K562 (cell line): ENCODE measurements at regions not wholly inside any gene's neighbourhood (a gene's known extent, or its start where the extent isn't known, plus 50 kb on each side); places are given as distances from the start of the nearest gene placed in this dataset.
A peak's percentile ranks its signal among the peaks of the same experiment; 100 is the strongest.

Experiments used
- BCOR ChIP-seq: fragments of 450-650 bp; IDR thresholded peaks from 2 replicates; pipeline ENCODE4 v1.6.1; 2016
- CCNT2 ChIP-seq: IDR thresholded peaks from 2 replicates; pipeline ENCODE4 v1.6.1; 2011; ENCODE audit warnings: borderline replicate concordance, low read depth, mild to moderate bottlenecking, moderate library complexity, mixed read lengths, low read length; ENCODE audit not compliant: insufficient read length; ENCODE audit errors: extremely low read depth
- CHD4 ChIP-seq: fragments of 200-600 bp; sonication (generic); IDR thresholded peaks from 3 replicates; pipeline ENCODE4 v1.6.1; 2012; ENCODE audit warnings: low read depth, mild to moderate bottlenecking, mixed read lengths, low read length, inconsistent platforms; ENCODE audit not compliant: insufficient read depth, insufficient replicate concordance, poor library complexity, severe bottlenecking
- CSDE1 ChIP-seq, 2 experiments: fragments of 450-650 bp; IDR thresholded peaks; 2 replicates each; pipeline ENCODE4 v1.6.1; 2016; ENCODE audit warnings: mild to moderate bottlenecking in 1 of 2
- CXXC5 ChIP-seq: fragments of 250-450 bp; sonication (Bioruptor Pico); IDR thresholded peaks from 2 replicates; pipeline ENCODE4 v1.8.0; 2022; ENCODE audit warnings: inconsistent platforms, mild to moderate bottlenecking, moderate library complexity
- E2F6 ChIP-seq, 2 experiments: IDR thresholded peaks; 2 replicates each; pipeline ENCODE4 v1.6.1; 2011; ENCODE audit warnings: borderline replicate concordance in 1 of 2, control low read depth in 1 of 2, low read depth in 1 of 2, low read length in 1 of 2, mild to moderate bottlenecking in 1 of 2, mixed read lengths in 1 of 2, moderate library complexity in 1 of 2; ENCODE audit not compliant: insufficient read depth in 1 of 2, insufficient read length in 1 of 2, poor library complexity in 1 of 2, severe bottlenecking in 1 of 2; ENCODE audit errors: extremely low read depth in 1 of 2
- ELF4 ChIP-seq: fragments of 450-650 bp; formaldehyde crosslinking; IDR thresholded peaks from 2 replicates; pipeline ENCODE4 v1.4.0; 2022; ENCODE audit warnings: missing genetic modification characterization
- FOXJ2 ChIP-seq: fragments of 200-800 bp; sonication (Bioruptor generic); IDR thresholded peaks from 2 replicates; pipeline ENCODE4 v1.6.1; 2016; ENCODE audit warnings: missing genetic modification characterization, missing compliant biosample characterization
- FOXK2 ChIP-seq, 2 experiments: fragments of 450-650 bp; IDR thresholded peaks in 1 of 2; conservative IDR thresholded peaks in 1 of 2; 2 replicates each; pipeline ENCODE4 v1.6.1; 2016; ENCODE audit warnings: low read depth in 2 of 2, mild to moderate bottlenecking in 1 of 2
- KLF16 ChIP-seq: IDR thresholded peaks from 2 replicates; pipeline ENCODE4 v1.6.1; 2016; ENCODE audit warnings: antibody characterized with exemption
- POLR2A ChIP-seq: fragments of 450-650 bp; conservative IDR thresholded peaks from 2 replicates; pipeline ENCODE4 v1.6.1; 2016
- POLR2G ChIP-seq: fragments of 200-400 bp; formaldehyde crosslinking; IDR thresholded peaks from 2 replicates; pipeline ENCODE4 v1.6.1; 2017; ENCODE audit warnings: low read depth, mild to moderate bottlenecking, antibody characterized with exemption, low read length, moderate library complexity
- POLR2H ChIP-seq: IDR thresholded peaks from 2 replicates; pipeline ENCODE4 v1.6.1; 2016; ENCODE audit warnings: missing genetic modification characterization, low read depth, mild to moderate bottlenecking, control low read depth, missing compliant biosample characterization, moderate library complexity
- POLR3G ChIP-seq: IDR thresholded peaks from 2 replicates; pipeline ENCODE4 v1.6.1; 2011; ENCODE audit not compliant: insufficient read length, insufficient replicate concordance; ENCODE audit errors: extremely low read depth
- RBBP5 ChIP-seq: fragments of 200-600 bp; sonication (generic); IDR thresholded peaks from 2 replicates; pipeline ENCODE4 v1.6.1; 2012; ENCODE audit warnings: borderline replicate concordance, mild to moderate bottlenecking, low read length, control low read depth, inconsistent platforms; ENCODE audit not compliant: insufficient read depth, poor library complexity, severe bottlenecking
- RBM39 ChIP-seq: fragments of 200-400 bp; formaldehyde crosslinking; optimal IDR thresholded peaks from 2 replicates; pipeline ENCODE3; 2018; ENCODE audit warnings: low read depth, low read length
- RHOXF2B ChIP-seq: fragments of 250-450 bp; sonication (Bioruptor Pico); conservative IDR thresholded peaks from 2 replicates; pipeline ENCODE4 v1.5.1; 2021
- SNIP1 ChIP-seq: fragments of 450-650 bp; IDR thresholded peaks from 2 replicates; pipeline ENCODE4 v1.7.1; 2017; ENCODE audit warnings: low read depth, mild to moderate bottlenecking
- ZEB2 ChIP-seq: fragments of 450-650 bp; IDR thresholded peaks from 2 replicates; pipeline ENCODE4 v1.6.1; 2016
- ZNF124 ChIP-seq: sonication (generic); formaldehyde crosslinking; IDR thresholded peaks from 2 replicates; pipeline ENCODE4 v1.8.1; 2022; ENCODE audit warnings: missing genetic modification reagents
- ZNF140 ChIP-seq: fragments of 250-450 bp; sonication (Bioruptor Pico); IDR thresholded peaks from 2 replicates; pipeline ENCODE4 v1.8.0; 2021; ENCODE audit warnings: moderate library complexity, mild to moderate bottlenecking, inconsistent platforms
- ZNF165 ChIP-seq: fragments of 250-450 bp; sonication (Bioruptor Pico); IDR thresholded peaks from 2 replicates; pipeline ENCODE4 v1.4.0; 2020; ENCODE audit warnings: borderline replicate concordance
- ZNF41 ChIP-seq: fragments of 250-450 bp; sonication (Bioruptor Pico); conservative IDR thresholded peaks from 2 replicates; pipeline ENCODE4 v1.4.0; 2020; ENCODE audit warnings: mild to moderate bottlenecking
- ZNF584 ChIP-seq: fragments of 200-800 bp; sonication (Bioruptor generic); IDR thresholded peaks from 2 replicates; pipeline ENCODE4 v1.6.1; 2016; ENCODE audit warnings: low read depth, mild to moderate bottlenecking, missing genetic modification characterization, missing compliant biosample characterization
- TF ChIP-seq, protein P1 (sequence below): fragments of 450-650 bp; conservative IDR thresholded peaks from 2 replicates; pipeline ENCODE4 v1.6.1; 2016; ENCODE audit warnings: missing genetic modification characterization, low read depth, mild to moderate bottlenecking, missing compliant biosample characterization, moderate library complexity
- TF ChIP-seq, protein P2 (sequence below): conservative IDR thresholded peaks from 2 replicates; pipeline ENCODE4 v1.6.1; 2011; ENCODE audit warnings: low read depth, mild to moderate bottlenecking, low read length; ENCODE audit not compliant: control insufficient read depth

DNA sequence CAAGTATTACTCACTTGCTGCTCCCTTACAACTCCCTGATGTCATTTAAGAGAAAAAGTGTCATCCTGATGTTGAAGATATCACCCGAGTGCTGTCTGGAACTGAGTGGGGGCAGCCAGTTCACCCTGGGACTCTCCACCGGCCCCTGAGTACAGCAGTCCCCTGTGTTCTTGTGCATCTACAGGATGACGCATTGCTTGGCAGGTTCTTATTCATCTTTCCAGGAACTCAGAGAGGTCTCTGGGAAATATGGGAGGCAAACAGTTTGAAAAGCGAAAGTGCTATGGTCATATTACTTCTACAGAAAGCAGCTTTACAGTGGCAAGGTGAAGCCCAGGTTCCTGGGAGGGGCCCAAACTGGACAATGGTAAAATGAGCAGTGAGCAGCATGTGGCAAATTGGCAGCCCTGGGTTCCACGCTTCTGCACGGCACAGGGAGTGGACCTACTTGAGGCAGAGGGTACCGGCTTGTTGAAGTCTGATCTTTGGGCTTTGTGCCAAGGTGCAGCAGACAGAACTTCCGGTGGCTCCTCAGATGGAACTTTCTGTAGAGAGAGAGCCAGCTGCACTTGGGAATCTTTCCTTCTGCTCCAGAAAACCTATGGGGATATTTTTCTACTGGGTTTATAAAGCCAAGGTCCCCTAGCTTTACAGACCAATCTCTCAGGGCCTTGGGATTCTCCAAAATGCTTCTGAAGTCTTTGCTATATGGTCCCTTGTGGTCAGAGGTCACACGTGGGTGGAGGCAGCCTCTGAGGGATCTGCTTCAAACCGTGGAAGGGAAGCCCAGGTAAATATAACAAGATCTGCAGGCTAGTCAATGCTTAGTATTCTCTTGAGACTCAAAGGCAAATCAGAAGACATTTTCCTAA lies 128.3 kb downstream of the MAP3K7 start (continued):
- TF ChIP-seq POLR2H (peak; percentile 79), CHD4 (no peak), FOXK2 (conservative IDR thresholded peaks at IDR 0.05 in 1 of 2, IDR thresholded peaks at IDR 0.05 in 1 of 2; ENCODE audit: low read depth in 2 of 2) (peak; percentile 59 to 63; a peak in 3 of 4 replicates), POLR3G (no peak), POLR2G (no peak), ZNF140 (CRISPR knock-in tag) (no peak; the same call in 1 of the 2 replicates), CXXC5 (CRISPR knock-in tag) (peak; percentile 71), RHOXF2B (CRISPR knock-in tag) (no peak), RBM39 (no peak), ZNF124 (CRISPR knock-in tag) (no peak), CSDE1 (IDR thresholded peaks at IDR 0.05) (peak in 1 of 2 experiments; percentile 42; a peak in 1 of 4 replicates), RBBP5 (peak; percentile 94), CCNT2 (peak; percentile 34), ZEB2 (peak; percentile 83), BCOR (peak; percentile 35; the same call in 1 of the 2 replicates), ZNF584 (CRISPR knock-in tag) (peak; percentile 68; the same call in 1 of the 2 replicates), POLR2A (peak; percentile 67), E2F6 (IDR thresholded peaks at IDR 0.05; ENCODE audit: borderline replicate concordance in 1 of 2, extremely low read depth in 1 of 2, insufficient read depth in 1 of 2, insufficient read length in 1 of 2, low read depth in 1 of 2, low read length in 1 of 2, poor library complexity in 1 of 2, severe bottlenecking in 1 of 2) (no peak), ZNF165 (CRISPR knock-in tag) (no peak), ZNF41 (CRISPR knock-in tag) (peak; percentile 47; the same call in 1 of the 2 replicates), ELF4 (CRISPR knock-in tag) (no peak), SNIP1 (no peak), KLF16 (no peak), FOXJ2 (tag) (no peak)
- TF ChIP-seq, protein P1, sequence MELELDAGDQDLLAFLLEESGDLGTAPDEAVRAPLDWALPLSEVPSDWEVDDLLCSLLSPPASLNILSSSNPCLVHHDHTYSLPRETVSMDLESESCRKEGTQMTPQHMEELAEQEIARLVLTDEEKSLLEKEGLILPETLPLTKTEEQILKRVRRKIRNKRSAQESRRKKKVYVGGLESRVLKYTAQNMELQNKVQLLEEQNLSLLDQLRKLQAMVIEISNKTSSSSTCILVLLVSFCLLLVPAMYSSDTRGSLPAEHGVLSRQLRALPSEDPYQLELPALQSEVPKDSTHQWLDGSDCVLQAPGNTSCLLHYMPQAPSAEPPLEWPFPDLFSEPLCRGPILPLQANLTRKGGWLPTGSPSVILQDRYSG (tag): peak; percentile 63; the same call in 1 of the 2 replicates
- TF ChIP-seq, protein P2, sequence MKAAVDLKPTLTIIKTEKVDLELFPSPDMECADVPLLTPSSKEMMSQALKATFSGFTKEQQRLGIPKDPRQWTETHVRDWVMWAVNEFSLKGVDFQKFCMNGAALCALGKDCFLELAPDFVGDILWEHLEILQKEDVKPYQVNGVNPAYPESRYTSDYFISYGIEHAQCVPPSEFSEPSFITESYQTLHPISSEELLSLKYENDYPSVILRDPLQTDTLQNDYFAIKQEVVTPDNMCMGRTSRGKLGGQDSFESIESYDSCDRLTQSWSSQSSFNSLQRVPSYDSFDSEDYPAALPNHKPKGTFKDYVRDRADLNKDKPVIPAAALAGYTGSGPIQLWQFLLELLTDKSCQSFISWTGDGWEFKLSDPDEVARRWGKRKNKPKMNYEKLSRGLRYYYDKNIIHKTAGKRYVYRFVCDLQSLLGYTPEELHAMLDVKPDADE: no peak
